HG02981 (cell line): ENCODE measurements at regions not wholly inside any gene's neighbourhood (a gene's known extent, or its start where the extent isn't known, plus 50 kb on each side); places are given as distances from the start of the nearest gene placed in this dataset.

Experiments used
- ATAC-seq: cut with Tn5 transposase; IDR thresholded peaks from one replicate; pipeline ENCODE4 v1.9.1; 2021; ENCODE audit warnings: mild to moderate bottlenecking, moderate library complexity; ENCODE audit not compliant: unreplicated experiment

GRCh38 chr6:137357263-137357947 is 136.8 kb downstream of the OLIG3 start:
- ATAC-seq: no peak

GRCh38 chr6:137353842-137354397 is 134.7 kb upstream of the IFNGR1 start:
- ATAC-seq: no peak

GRCh38 chr6:137353346-137353745 is 134.2 kb upstream of the IFNGR1 start:
- no peak for ATAC-seq

DNA sequence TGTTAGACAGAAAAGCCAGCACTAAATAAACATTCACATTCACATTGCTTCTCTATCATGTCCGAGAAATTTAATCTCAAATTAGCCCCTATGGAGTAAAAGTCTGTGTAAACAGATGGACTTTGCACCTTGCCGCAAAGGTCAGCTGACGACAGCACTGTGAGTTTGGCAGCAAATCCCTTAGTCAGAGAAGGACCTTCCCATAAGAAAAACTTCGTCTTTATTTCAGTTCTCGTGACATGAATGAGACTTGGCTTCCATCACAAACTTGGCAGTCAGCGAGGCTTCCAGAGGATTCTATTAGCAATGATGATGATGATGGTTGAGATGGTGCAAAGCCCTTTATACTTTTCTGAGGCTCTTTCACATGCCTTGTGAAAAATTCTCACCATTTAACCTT is 133.7 kb upstream of the IFNGR1 start:
- ATAC-seq: no peak

- ATAC-seq: no peak
Observed at GRCh38 chr6:137351890-137352289, 132.7 kb upstream of the IFNGR1 start.

DNA sequence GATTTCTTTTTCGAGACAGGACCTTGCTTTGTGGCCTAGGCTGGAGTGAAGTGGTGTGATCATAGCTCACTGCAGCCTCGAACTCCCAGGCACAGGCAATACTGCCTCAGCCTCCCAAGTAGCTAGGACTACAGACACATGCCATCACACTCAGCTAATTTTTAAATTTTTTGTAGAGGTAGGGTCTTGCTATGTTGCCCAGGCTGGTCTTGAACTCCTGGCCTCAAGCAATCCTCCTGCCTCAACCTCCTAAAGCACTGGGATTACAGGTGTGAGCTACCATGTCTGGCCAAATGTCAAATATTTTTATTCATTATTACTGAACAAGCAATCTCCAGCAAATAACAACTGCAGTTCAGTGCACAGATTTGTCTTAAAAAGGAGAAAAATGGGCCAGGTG is 131.7 kb upstream of the IFNGR1 start:
- no peak for ATAC-seq

DNA sequence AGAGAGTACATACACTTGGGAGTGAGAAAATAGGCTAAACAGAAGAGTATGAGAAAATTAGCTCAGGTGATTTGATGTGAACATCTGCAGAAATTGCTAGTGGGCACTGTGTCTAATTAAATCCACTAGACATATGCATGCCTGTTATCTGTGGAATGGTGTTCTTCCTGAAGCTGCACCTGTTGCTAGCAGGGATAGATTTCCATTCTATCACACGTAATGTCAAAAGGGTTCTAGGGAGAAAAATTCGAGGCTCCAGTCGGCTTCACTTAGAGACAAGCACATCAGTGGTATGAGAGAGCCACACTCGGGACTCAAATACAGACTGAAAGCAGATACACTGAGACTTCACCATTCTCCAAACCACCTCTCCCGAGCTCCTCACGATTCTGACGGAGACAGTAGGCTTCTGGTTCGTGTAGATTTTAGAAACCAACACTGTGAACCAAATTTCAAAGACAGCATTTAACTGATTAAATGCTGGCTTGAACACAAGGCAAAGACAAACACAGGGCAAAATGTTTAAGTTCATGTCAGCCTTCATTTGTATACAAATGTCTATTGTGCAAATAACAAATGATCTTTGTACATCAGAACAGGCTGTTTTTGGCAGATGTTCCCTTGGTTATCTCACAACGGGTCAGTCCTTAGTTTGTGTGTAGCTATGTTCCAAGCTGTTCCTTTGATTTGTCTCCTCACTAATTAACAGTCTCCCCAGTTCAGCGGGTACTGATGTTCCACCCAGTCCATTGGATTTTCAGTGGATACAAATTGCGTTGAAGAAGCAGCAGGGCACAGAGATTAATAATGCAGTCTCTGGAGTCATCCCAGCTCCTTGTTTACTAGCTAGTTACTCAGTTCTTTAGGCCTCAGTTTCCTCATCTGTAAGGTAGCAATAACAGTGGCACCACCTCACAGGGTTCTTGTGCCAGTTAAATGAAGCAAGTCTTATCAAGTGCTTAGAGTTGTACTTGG is 131.0 kb upstream of the IFNGR1 start:
- no peak for ATAC-seq

DNA sequence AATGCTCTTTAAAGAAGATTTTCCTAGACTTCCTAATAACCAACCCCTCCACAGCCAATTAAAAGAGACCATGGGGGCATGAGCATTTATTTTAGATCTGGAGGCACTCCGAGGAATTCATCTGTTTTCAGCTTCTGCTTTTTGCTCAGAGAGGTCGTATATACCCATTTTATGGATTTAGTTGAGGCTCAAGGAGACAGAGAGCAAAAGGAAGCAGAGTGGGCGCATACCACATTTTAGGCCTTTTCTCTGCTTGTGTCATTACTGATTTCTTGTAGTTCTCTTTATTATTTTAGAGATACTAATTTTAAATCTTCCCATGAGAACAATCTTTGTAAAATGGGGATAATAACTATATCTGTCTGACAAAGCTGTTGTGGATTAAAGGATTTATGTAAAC is 129.6 kb upstream of the IFNGR1 start:
- no peak for ATAC-seq

- ATAC-seq: no peak
Observed at GRCh38 chr6:137343241-137343640, 124.1 kb upstream of the IFNGR1 start.

GRCh38 chr6:137342607-137343190 is 123.5 kb upstream of the IFNGR1 start:
- ATAC-seq: no peak

GRCh38 chr6:137341681-137342195 is 122.6 kb upstream of the IFNGR1 start:
- no peak for ATAC-seq

- ATAC-seq: no peak
Observed at GRCh38 chr6:137339929-137340559, 120.9 kb upstream of the IFNGR1 start.

- no peak for ATAC-seq
Observed at GRCh38 chr6:137334884-137335283, 115.7 kb upstream of the IFNGR1 start.

DNA sequence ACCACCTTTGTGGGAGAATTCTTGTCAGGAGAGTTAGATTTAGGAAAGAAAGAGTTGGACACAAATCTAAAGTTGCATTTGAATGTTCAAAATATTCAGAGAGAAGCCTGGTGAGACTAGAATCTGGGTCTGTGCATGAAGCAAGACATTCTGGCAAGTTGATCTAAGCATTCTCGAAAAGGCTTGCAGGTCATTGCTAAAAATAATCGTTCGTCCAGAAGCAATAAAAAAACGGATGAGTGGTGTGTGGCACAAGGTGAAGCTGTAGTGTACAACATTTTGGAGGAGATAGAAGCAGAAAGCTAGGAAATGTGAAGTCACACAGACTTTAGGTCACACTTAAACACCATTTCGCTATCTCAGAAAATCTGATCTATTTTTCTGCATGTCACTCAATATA is 114.9 kb upstream of the IFNGR1 start:
- no peak for ATAC-seq

DNA sequence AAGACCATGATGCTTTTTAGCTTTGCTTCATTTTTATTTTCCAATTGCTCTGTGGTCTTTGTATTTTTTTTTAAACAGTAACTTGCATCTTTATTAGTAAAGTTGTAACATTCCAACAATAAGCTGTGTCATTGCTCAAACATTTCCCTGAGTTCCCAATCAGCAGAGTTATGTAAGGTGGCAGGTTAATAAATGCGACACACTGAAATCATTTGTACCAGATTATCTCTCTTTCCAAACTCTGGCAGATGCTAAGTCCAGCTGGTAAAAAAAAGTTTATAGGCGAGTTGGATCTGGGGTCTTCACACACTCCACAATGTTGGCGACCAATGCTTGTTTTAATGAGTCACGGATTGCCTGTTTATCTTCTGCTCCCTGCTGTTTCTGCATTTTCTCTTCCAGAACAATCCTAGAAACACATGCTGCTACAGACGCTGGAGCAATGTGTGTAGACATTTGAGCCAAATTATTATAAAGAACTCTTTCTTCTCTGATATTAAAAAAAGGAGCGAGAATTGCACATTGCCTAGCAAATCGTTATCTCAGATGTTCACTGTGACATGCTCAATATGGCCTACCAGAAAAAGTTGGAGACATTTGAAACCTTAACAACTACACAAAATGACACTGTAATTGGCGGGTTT is 113.6 kb upstream of the IFNGR1 start:
- no peak for ATAC-seq

DNA sequence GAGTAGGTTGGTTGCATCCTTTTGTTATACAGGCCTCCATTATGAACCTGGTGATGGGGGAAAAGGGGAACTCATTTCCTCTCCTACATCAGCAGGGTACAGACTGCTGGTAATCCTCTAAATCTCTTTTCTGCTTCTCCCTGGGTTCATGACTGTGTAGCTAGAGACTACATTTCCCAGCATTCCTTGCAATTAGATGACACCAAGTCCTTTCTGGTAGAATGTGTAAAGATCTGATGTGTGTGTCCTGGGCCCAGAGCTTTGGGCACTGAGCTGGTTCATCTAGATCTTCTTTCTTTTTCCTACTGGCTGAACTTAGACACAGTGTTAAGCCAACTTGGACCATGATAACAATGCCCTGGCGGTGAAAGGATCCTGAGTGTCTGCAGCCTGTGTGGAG is 104.7 kb upstream of the IFNGR1 start:
- no peak for ATAC-seq

DNA sequence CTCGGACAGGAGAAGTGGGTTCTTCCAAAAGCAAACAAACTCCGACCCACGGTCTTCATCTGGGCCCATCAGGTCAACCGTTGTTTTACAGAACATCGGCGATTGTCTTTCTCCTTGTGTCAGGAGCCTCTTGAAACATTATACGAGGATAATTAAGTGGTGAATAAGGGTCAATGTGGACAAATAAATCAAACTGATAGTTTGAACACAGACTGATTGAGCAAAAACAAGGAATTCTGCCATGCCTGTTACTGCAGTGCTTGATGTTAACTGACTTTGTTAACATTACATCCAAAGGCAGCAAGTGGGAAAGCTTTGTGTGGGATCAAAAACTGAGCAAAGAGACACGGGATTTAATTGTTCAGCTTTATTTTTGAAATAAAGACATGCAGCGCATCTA is 101.1 kb upstream of the IFNGR1 start:
- no peak for ATAC-seq

DNA sequence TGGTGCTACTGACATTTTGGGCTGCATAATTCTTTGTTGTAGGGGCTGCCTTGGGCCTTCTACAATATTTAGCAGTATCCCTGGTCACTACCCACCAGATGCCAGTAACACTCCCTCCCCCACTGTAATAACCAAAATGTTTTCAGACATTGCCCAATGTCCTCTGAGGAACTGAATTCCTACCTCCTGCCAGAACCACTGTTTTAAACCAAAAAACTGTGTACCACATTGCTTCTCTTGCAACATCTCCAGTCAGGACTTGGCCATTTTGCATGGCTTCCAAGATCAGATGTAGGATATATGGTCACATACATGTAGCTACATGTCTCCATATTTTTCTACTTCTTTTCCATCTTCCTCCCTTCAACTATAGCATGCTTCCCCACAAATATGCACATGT is 97.4 kb upstream of the IFNGR1 start:
- ATAC-seq: no peak

GRCh38 chr6:137315081-137315480 is 95.9 kb upstream of the IFNGR1 start:
- ATAC-seq: no peak
